ENCODE measurements at regions not wholly inside any gene's neighbourhood (a gene's known extent, or its start where the extent isn't known, plus 50 kb on each side); places are given as distances from the start of the nearest gene placed in this dataset.

GRCh38 chr22:20637750-20638506 lies 130.5 kb downstream of the MED15 start:
- no peak for DNase-seq

DNA sequence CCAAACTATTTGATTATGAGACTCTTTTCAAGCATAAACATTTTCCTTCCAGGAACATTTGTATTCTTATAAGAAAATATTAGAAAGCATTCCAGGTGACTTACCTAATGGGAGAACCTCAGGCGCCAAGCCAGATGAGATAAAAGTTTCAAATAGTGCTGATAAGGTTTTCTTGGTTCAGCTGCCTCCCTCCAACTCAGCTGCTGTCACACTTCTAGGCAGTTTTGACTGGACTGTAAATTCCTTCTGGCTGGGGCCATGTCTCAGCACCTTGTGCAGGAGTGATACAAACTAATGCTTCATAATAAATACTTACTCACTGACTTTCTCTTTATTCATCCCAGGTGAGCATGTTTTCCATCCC lies 131.1 kb downstream of the MED15 start:
- DNase-seq = no peak

DNA sequence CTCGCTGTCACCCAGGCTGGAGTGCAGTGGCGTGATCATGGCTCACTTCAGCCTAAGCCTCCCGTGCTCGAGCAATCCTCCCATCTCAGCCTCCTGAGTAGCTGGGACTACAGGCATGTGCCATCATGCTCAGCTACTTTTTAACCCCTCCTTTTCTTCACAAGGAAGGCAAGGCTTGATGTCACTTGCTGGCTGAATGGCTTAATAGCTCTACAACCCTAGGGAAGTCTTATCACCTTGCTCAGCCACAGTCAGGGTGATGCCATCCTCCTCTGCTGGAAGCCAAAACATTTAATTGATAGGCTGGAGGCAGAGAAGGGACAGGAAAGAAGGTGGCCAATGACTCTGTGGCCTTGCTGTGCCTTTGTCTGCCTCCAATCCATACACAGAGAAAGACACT lies 131.9 kb downstream of the MED15 start:
- DNase-seq = no peak

DNA sequence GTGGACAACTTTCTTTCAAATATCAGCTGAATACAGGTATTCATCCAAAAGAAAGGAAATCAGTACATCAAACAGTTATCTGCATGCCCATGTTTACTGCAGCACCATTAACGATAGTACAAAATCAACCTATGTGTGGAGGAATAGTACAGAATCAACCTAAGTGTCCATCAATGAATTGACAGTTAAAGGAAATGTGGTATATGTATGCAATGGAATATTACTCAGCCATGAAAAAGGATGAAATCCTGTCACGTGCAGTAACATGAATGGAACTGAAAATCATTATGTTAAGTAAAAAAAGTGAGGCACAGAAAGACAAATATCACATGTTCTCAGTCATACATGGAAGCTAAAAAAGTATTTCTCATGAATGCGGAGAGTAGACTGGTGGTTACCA lies 132.3 kb downstream of the MED15 start:
- no peak for DNase-seq

DNA sequence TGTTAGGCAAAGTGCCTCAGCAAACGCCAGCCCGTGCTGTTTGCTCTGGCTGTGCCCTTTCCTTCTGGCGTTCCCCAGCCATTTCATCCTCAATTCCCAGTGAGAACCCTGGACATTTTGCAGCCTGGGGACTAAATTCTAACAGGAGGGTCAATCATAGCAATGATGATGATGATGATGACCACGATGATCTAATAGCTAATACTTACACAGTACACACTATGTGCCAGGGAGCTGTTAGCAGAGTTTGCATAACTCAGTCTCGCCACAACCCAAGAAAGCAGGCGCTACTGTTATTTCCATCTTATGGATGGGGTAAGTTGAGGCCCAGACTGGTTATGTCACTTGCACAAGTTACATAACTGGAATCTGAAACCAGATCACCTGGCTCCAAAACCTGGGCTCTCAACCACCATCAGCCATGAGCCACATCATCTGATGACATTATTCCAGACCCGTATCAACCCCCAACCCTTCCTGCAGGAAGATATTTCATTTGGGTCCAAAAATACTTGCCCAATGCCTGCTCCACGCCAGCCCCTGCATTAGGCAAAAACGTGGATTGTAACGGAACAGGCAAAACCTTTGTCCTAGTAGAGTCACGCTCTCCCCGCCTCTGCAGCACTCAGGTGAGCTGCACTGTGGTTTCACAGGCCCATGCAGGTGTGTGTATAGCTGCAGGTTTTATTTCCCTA lies 132.6 kb upstream of the SERPIND1 start:
- no peak for DNase-seq

- no peak for DNase-seq
These were observed 131.9 kb upstream of the SERPIND1 start for GRCh38 chr22:20641919-20642579.

GRCh38 chr22:20642668-20643179 lies 131.2 kb upstream of the SERPIND1 start:
- DNase-seq = no peak

GRCh38 chr22:20644071-20644642 lies 129.8 kb upstream of the SERPIND1 start:
- DNase-seq = no peak

- DNase-seq = no peak
These were observed 128.0 kb upstream of the SERPIND1 start for GRCh38 chr22:20645954-20646353.

DNA sequence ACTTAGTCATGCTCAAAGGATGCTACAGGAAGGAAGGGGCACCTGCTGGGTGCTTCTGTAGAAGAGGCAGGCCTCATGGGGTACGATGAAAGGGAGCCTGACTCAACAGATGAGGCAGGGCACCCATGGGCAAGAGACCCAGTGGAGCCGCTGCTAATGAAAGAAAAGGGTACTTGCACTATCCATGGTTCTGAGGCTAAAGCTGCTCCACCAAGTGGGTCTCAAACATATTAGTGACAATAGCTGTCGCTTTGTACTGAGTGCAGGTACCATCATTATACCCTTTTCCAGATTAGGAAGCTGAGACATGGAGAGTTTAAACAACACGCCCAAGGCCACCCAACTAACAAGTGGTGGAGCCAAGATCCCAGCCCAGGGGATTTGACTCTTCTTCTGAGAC lies 127.5 kb upstream of the SERPIND1 start:
- no peak for DNase-seq

GRCh38 chr22:20646906-20647305 lies 127.0 kb upstream of the SERPIND1 start:
- DNase-seq = no peak

- DNase-seq = no peak
These were observed 126.2 kb upstream of the SERPIND1 start for GRCh38 chr22:20647586-20648305.

DNA sequence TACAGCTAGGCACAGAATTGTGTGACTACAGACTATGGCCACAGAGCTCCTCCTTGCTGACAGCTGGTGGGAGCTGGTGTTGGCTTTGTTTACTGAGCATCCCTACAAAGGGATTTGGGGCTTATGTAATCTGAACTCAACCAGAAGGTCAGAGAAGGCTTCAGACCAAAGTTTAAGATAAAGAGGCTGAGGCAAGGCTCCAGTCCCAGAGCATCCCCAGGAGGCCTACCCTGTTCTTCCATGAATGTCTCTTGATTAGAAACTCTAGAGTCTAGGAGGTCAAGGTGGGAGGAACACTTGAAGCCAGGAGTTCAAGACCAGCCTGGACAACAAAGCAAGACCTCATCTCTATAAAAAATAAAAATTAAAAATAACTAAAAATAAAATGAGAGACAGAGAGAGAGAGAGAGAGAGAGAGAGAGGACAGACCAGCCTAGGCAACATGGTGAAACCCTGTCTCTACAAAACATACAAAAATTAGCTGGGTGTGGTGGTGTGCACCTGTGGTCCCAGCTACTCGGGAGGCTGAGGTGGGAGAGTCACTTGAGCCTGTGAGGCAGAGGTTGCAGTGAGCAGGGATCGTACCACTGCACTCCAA lies 125.5 kb upstream of the SERPIND1 start:
- no peak for DNase-seq

GRCh38 chr22:20650294-20651207 lies 123.4 kb upstream of the SERPIND1 start:
- no peak for DNase-seq

GRCh38 chr22:20651286-20651685 lies 122.6 kb upstream of the SERPIND1 start:
- no peak for DNase-seq

GRCh38 chr22:20652130-20652529 lies 121.8 kb upstream of the SERPIND1 start:
- no peak for DNase-seq

DNA sequence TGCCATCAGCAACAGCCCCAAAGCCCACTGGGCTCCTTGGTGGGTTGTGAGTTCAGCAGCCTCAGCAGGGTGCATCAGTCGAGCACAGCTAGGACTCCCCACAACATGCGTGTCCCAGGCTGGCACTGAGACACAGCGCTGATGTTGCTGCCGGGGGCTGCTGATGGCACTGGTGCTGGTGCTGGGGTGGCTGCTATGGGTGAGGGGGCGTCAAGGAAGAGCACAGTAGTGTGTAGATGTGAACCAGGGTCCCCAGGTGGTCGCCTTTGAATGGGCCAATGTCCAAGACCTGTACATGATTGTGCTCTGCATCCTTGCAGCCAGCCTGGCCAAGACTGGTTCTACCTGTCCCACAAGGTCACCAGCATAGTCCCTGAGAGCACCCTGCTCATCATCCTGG lies 121.3 kb upstream of the SERPIND1 start:
- no peak for DNase-seq

DNA sequence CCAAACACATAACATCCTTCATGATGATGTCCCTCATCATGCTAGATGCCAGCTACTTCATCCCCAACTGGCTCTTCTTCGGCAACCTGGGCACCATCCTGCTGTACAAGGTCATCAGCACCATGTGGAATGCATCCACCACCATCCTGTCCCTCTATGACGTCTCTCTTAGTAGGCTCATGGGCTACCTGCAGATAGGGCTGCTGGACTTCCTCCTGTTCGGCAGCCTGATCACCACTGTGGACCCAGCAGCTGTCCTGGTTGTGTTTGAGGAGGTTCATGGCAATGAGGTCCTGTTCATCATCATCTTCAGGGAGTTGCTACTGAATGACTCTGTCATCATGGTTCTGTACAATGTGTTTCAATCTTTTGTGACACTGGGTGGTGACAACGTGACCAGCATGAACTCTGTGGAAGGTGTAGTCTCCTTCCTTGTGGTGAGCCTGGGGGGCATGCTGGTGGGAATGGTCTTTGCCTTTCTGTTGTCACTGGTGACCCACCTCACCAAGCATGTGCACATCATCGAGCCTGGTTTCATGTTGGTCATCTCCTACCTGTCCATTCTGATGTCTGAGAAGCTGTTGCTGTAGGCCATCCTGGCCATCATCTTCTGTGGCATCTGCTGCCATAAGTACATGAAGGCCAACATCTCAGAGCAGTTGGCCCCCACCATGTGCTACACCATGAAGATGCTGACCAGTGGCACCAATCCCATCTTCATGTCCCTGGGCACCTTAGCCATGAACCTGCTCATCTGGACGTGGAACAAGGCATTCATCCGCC lies 120.7 kb upstream of the SERPIND1 start:
- no peak for DNase-seq

DNA sequence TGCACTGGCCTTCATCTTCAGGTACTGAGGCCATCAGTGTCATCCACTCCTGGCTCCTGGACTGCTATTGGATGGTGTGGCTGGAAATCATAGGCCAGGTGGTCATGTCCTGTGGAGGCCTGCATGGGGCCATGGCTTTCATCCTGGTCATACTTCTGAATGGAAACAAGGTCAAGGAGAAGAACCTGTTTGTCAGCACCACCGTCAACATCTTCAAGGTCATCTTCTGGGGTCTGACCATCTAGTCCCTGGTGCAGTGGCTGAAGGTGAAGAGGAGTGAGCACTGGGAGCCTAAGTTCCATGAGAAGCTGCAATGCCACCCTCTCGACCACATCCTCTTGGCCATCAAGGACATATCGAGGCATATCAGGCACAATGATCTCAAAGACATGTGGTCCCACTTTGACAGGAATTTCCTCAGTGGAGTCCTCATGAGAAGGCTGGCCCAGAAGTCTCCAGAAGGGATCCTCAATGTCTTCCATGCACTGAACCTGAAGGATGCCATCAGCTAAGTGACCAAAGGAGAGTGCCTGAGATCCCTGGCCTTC lies 120.0 kb upstream of the SERPIND1 start:
- no peak for DNase-seq
